Type B pancreatic cell (in vitro differentiated cells): ENCODE measurements at regions not wholly inside any gene's neighbourhood (a gene's known extent, or its start where the extent isn't known, plus 50 kb on each side); places are given as distances from the start of the nearest gene placed in this dataset.

ENCODE experiments used
- DNase-seq: peaks from one replicate; pipeline ENCODE4 v3.0.0; 2021; ENCODE audit warnings: mixed read lengths; ENCODE audit not compliant: unreplicated experiment; ENCODE audit errors: extremely low spot score
- H3K27ac Mint-ChIP-seq: 2 replicates; pipeline ENCODE4 v1.8.0; 2021; ENCODE audit warnings: mild to moderate bottlenecking, mixed read lengths
- H3K27me3 Mint-ChIP-seq: 2 replicates; pipeline ENCODE4 v1.8.0; 2021; ENCODE audit warnings: mixed read lengths
- H3K36me3 Mint-ChIP-seq: 2 replicates; pipeline ENCODE4 v1.8.0; 2021; ENCODE audit warnings: mixed read lengths
- H3K4me1 Mint-ChIP-seq: one replicate; pipeline ENCODE4 v1.8.0; 2021; ENCODE audit warnings: mixed read lengths; ENCODE audit not compliant: unreplicated experiment
- H3K4me3 Mint-ChIP-seq: 2 replicates; pipeline ENCODE4 v1.8.0; 2021; ENCODE audit warnings: mild to moderate bottlenecking, mixed read lengths
- H3K9me3 Mint-ChIP-seq: 2 replicates; pipeline ENCODE4 v1.8.0; 2021; ENCODE audit warnings: mixed read lengths
- TF ChIP-seq, protein P1 (sequence below): fragments of 200-600 bp; sonication (generic); conservative IDR thresholded peaks from 2 replicates; pipeline ENCODE4 v1.5.0; 2021; ENCODE audit warnings: antibody characterized with exemption, mild to moderate bottlenecking

- TF ChIP-seq, protein P1, sequence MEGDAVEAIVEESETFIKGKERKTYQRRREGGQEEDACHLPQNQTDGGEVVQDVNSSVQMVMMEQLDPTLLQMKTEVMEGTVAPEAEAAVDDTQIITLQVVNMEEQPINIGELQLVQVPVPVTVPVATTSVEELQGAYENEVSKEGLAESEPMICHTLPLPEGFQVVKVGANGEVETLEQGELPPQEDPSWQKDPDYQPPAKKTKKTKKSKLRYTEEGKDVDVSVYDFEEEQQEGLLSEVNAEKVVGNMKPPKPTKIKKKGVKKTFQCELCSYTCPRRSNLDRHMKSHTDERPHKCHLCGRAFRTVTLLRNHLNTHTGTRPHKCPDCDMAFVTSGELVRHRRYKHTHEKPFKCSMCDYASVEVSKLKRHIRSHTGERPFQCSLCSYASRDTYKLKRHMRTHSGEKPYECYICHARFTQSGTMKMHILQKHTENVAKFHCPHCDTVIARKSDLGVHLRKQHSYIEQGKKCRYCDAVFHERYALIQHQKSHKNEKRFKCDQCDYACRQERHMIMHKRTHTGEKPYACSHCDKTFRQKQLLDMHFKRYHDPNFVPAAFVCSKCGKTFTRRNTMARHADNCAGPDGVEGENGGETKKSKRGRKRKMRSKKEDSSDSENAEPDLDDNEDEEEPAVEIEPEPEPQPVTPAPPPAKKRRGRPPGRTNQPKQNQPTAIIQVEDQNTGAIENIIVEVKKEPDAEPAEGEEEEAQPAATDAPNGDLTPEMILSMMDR, result no peak
- no peaks in the 10 kb centered on the region for H3K9me3 Mint-ChIP-seq
- no peak overlapping the region for H3K27ac Mint-ChIP-seq
- no peaks in the 10 kb centered on the region for H3K4me1 Mint-ChIP-seq
- DNase-seq, result no peak
- no peak overlapping the region for H3K4me3 Mint-ChIP-seq
- no peaks in the 10 kb centered on the region for H3K36me3 Mint-ChIP-seq
- no peaks in the 10 kb centered on the region for H3K27me3 Mint-ChIP-seq
Measured at GRCh38 chr11:98559961-98560360, 460.8 kb upstream of the CNTN5 start.

DNA sequence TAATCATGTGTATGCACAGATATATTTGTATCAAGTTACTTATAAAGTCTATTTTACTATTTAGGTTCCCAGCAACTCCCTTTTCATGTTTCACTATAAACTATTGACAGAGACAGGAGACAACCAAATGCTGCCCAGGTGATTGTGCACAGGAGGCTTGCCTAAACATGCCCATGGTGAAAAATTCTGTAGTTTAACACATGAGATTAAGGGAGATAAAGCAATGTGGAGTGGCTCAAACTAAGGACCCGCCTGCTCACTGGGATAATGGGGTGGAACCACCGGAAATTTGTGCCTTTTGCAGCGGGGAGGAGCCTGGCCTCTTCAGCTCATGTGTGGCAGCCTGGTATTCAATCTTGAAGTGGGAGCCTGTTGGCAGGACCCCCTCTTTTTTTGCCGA, 459.5 kb upstream of the CNTN5 start:
- H3K27ac Mint-ChIP-seq, result peak overlapping the region; percentile 35
- H3K4me3 Mint-ChIP-seq, result no peak overlapping the region
- no peaks in the 10 kb centered on the region for H3K4me1 Mint-ChIP-seq
- H3K36me3 Mint-ChIP-seq, result no peaks in the 10 kb centered on the region
- no peak for DNase-seq
- TF ChIP-seq, protein P1, result no peak
- H3K9me3 Mint-ChIP-seq, result no peaks in the 10 kb centered on the region
- H3K27me3 Mint-ChIP-seq, result no peaks in the 10 kb centered on the region

DNA sequence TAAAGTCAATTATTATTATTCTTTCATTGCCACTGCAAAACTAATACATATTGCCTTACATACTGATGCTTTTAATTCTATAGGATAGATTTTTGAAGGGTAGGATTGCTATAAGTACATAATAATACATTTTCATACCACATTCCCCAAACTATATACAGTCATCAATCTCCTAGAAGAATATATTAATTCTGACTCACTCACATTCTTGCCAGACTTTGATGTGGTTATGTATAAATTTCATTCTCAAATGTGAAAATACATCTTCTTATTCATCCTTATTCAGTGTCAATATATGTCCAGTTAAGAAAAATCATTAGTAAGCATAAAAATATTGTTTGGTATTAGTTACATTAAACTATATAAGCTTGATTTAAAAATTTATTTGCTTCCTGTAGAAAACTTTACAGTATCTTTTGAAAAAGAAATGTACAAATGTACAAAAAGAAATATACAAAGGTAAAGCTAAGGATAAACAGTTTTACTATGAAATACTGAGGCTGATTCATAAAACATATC, 458.8 kb upstream of the CNTN5 start:
- Mint-ChIP-seq H3K36me3 (no peaks in the 10 kb centered on the region), H3K4me3 (no peak overlapping the region), H3K27ac (peak overlapping the region; percentile 35), H3K27me3 (no peaks in the 10 kb centered on the region), H3K9me3 (no peaks in the 10 kb centered on the region), H3K4me1 (no peaks in the 10 kb centered on the region)
- TF ChIP-seq, protein P1, result no peak
- no peak for DNase-seq

DNA sequence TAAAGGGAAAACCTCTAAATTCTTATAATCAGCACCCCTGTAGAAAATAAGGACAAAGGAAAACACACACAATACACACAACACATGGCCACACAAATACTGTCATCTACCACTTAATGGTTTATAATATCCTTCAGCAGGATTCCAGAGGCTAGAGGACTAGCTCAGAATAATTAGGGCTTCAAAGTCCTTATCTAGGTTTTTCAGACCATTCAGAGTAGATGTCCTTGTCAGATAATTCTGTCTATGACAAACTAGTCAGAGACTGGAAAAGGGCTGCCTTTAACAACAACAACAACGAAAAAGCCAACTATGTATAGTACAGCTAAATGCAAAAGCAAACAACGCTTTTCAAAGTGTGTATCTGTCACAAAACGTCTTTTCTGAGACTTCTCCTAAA, 456.5 kb upstream of the CNTN5 start:
- H3K27ac Mint-ChIP-seq, result no peak overlapping the region
- H3K4me3 Mint-ChIP-seq, result no peak overlapping the region
- no peaks in the 10 kb centered on the region for H3K27me3 Mint-ChIP-seq
- peaks cover 4% of the 10 kb centered on the region for H3K9me3 Mint-ChIP-seq
- DNase-seq, result no peak
- H3K4me1 Mint-ChIP-seq, result peaks cover 4% of the 10 kb centered on the region
- TF ChIP-seq, protein P1, result no peak
- H3K36me3 Mint-ChIP-seq, result no peaks in the 10 kb centered on the region

DNA sequence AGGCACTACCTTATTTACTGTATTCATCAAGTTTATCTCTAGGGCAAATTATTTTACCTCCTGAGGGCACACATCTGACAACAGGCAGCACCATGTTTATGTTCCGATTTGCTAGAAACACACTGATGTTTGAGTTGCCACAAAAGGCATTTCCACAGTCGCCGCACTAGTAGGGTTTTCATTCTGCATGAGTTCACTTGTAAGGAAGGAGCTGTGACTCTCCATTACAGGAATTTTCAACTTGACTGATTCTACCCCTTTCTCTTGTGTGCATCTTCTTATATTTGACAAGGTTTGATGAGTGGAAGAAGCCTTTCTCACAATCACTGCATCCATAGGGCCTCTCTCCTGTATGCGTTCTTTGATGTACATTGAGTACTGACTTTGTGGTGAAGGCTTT, 455.9 kb upstream of the CNTN5 start:
- peaks cover 4% of the 10 kb centered on the region for H3K4me1 Mint-ChIP-seq
- H3K4me3 Mint-ChIP-seq, result no peak overlapping the region
- TF ChIP-seq, protein P1, result no peak
- no peak overlapping the region for H3K27ac Mint-ChIP-seq
- no peak for DNase-seq
- no peaks in the 10 kb centered on the region for H3K36me3 Mint-ChIP-seq
- peaks cover 4% of the 10 kb centered on the region for H3K9me3 Mint-ChIP-seq
- no peaks in the 10 kb centered on the region for H3K27me3 Mint-ChIP-seq

GRCh38 chr11:98565311-98565710, 455.4 kb upstream of the CNTN5 start:
- no peak for DNase-seq
- Mint-ChIP-seq H3K27me3 (no peaks in the 10 kb centered on the region), H3K9me3 (peaks cover 4% of the 10 kb centered on the region), H3K4me1 (peaks cover 4% of the 10 kb centered on the region), H3K27ac (no peak overlapping the region), H3K4me3 (no peak overlapping the region), H3K36me3 (no peaks in the 10 kb centered on the region)
- TF ChIP-seq, protein P1, result no peak
